Ishikawa (cell line): ENCODE measurements at regions not wholly inside any gene's neighbourhood (a gene's known extent, or its start where the extent isn't known, plus 50 kb on each side); places are given as distances from the start of the nearest gene placed in this dataset.

Source experiments
- CEBPB ChIP-seq: IDR thresholded peaks from 2 replicates; pipeline ENCODE4 v1.6.1; 2012
- EGR1 ChIP-seq: IDR thresholded peaks from 2 replicates; pipeline ENCODE4 v1.6.1; 2012
- EP300 ChIP-seq: IDR thresholded peaks from 2 replicates; pipeline ENCODE4 v1.6.1; 2012; ENCODE audit warnings: borderline replicate concordance
- NFIC ChIP-seq: IDR thresholded peaks from 2 replicates; pipeline ENCODE4 v1.6.1; 2012
- TF ChIP-seq, protein P1 (sequence below): IDR thresholded peaks from 2 replicates; pipeline ENCODE4 v1.6.1; 2012; ENCODE audit warnings: low read depth, mild to moderate bottlenecking
- TF ChIP-seq, protein P2 (sequence below): IDR thresholded peaks from 2 replicates; pipeline ENCODE4 v1.6.1; 2012

DNA sequence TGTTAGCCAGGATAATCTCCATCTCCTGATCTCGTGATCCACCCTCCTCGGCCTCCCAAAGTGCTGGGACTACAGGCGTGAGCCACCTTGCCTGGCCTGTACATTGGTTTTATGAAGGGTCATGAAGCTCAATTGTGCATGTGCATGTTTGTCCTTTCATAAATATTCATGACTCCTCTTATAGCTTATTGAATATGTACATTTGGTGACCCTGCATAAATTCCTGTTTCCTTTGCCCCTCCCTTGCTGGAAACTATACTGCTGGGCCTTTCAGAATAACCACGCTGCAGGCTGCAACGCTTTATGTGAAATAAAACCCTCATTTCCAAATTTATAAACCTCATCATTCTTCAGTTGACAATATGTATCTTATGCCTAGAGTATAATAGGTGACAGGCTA is 978.0 kb upstream of the LCORL start:
- TF ChIP-seq CEBPB (no peak), EGR1 (no peak), NFIC (no peak), EP300 (no peak)
- TF ChIP-seq, protein P1, sequence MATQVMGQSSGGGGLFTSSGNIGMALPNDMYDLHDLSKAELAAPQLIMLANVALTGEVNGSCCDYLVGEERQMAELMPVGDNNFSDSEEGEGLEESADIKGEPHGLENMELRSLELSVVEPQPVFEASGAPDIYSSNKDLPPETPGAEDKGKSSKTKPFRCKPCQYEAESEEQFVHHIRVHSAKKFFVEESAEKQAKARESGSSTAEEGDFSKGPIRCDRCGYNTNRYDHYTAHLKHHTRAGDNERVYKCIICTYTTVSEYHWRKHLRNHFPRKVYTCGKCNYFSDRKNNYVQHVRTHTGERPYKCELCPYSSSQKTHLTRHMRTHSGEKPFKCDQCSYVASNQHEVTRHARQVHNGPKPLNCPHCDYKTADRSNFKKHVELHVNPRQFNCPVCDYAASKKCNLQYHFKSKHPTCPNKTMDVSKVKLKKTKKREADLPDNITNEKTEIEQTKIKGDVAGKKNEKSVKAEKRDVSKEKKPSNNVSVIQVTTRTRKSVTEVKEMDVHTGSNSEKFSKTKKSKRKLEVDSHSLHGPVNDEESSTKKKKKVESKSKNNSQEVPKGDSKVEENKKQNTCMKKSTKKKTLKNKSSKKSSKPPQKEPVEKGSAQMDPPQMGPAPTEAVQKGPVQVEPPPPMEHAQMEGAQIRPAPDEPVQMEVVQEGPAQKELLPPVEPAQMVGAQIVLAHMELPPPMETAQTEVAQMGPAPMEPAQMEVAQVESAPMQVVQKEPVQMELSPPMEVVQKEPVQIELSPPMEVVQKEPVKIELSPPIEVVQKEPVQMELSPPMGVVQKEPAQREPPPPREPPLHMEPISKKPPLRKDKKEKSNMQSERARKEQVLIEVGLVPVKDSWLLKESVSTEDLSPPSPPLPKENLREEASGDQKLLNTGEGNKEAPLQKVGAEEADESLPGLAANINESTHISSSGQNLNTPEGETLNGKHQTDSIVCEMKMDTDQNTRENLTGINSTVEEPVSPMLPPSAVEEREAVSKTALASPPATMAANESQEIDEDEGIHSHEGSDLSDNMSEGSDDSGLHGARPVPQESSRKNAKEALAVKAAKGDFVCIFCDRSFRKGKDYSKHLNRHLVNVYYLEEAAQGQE = no peak
- TF ChIP-seq, protein P2, sequence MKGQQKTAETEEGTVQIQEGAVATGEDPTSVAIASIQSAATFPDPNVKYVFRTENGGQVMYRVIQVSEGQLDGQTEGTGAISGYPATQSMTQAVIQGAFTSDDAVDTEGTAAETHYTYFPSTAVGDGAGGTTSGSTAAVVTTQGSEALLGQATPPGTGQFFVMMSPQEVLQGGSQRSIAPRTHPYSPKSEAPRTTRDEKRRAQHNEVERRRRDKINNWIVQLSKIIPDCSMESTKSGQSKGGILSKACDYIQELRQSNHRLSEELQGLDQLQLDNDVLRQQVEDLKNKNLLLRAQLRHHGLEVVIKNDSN = no peak
